ENCODE measurements at regions not wholly inside any gene's neighbourhood (a gene's known extent, or its start where the extent isn't known, plus 50 kb on each side); places are given as distances from the start of the nearest gene placed in this dataset.

DNA sequence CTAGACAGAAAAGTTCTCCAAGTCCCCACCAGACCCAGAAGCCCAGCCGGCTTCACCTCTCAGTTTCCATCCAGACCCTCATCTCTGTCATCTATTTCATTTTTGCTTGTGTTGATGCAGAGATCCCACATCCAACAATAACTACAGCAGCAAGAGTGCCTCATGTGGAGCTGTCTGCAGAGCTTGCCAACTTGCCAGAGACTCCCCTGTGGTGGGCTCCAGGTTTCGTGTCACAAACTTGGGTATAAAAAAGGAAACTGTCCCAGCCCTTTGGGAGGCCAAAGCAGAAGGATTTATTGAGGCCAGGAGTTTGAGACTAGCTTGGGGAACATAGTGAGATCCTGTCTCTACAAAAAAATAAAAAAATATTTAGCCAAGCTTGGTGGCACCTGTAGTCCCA is 182.4 kb upstream of the ATP10A start:
- intact Hi-C loops (cut with DNase I; ENCODE audit: low total_unique reads): no loop called here
- Histone ChIP-seq H3K36me3 (no peaks in the 10 kb centered on the region), H3K4me1 (no peaks in the 10 kb centered on the region), H3K27me3 (peaks cover 0 to 4% of the 10 kb centered on the region in 2 donors), H3K4me3 (no peak overlapping the region), H3K9me3 (peaks cover 0 to 5% (median 0%) of the 10 kb centered on the region in 3 donors), H3K27ac (no peak overlapping the region)
- TF ChIP-seq, protein P1, sequence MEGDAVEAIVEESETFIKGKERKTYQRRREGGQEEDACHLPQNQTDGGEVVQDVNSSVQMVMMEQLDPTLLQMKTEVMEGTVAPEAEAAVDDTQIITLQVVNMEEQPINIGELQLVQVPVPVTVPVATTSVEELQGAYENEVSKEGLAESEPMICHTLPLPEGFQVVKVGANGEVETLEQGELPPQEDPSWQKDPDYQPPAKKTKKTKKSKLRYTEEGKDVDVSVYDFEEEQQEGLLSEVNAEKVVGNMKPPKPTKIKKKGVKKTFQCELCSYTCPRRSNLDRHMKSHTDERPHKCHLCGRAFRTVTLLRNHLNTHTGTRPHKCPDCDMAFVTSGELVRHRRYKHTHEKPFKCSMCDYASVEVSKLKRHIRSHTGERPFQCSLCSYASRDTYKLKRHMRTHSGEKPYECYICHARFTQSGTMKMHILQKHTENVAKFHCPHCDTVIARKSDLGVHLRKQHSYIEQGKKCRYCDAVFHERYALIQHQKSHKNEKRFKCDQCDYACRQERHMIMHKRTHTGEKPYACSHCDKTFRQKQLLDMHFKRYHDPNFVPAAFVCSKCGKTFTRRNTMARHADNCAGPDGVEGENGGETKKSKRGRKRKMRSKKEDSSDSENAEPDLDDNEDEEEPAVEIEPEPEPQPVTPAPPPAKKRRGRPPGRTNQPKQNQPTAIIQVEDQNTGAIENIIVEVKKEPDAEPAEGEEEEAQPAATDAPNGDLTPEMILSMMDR (IDR thresholded peaks at IDR 0.05): no peak
- peak in 1 of 2 donors; percentile 29 for DNase-seq

DNA sequence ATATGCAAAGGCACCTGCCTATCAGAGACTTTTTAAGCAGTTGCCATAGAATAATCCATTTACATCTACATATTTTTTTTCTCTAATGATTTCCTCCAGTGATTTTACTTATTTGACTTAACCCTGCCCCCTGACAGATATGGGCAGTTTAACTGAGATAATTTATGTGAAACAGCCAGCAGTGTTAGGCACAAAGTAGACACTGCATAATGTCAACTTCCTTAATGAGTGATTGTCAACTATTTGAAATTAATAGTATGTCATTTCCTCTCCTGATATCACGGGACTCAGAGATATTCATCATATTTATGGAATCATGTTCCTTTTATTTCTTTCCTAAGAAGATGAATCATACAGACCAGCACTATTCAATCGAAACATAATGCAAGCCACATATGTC is 179.9 kb upstream of the ATP10A start:
- Histone ChIP-seq H3K4me3 (no peak overlapping the region), H3K36me3 (no peaks in the 10 kb centered on the region), H3K27me3 (peaks cover 0 to 4% of the 10 kb centered on the region in 2 donors), H3K4me1 (no peaks in the 10 kb centered on the region), H3K9me3 (peaks cover 0 to 5% (median 0%) of the 10 kb centered on the region in 3 donors), H3K27ac (no peak overlapping the region)
- DNase-seq: no peak
- intact Hi-C loops (cut with DNase I; ENCODE audit: low total_unique reads): no loop called here
- TF ChIP-seq, protein P1 (IDR thresholded peaks at IDR 0.05): no peak

DNA sequence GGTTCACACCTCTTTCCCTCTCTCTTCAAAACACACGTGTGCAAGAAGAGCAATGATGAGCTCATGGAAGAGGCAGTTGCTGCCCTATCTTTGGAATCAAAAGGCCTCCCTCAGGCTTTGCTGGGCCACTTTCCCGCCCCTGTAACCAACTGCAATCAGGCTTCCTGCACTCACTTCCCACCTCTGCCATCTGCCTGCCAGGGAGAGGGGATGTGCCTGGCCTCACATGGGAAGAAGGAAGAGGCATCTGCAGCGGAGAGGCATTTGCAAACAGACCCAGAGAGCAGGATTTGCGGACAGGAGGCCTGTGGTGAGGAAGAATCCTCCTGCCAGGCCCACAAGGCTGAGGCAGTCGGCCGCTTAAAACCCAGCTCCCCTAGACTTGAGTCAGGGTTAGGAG is 175.6 kb upstream of the ATP10A start:
- no peaks in the 10 kb centered on the region for H3K4me1 ChIP-seq
- H3K27me3 ChIP-seq: no peaks in the 10 kb centered on the region
- DNase-seq: peak in 1 of 2 donors; percentile 19
- no peaks in the 10 kb centered on the region for H3K36me3 ChIP-seq
- intact Hi-C loops (cut with DNase I; ENCODE audit: low total_unique reads): no loop called here
- TF ChIP-seq, protein P1 (IDR thresholded peaks at IDR 0.05): no peak
- H3K27ac ChIP-seq: no peak overlapping the region
- H3K9me3 ChIP-seq: peaks cover 0 to 5% (median 0%) of the 10 kb centered on the region in 3 donors
- H3K4me3 ChIP-seq: no peak overlapping the region

DNA sequence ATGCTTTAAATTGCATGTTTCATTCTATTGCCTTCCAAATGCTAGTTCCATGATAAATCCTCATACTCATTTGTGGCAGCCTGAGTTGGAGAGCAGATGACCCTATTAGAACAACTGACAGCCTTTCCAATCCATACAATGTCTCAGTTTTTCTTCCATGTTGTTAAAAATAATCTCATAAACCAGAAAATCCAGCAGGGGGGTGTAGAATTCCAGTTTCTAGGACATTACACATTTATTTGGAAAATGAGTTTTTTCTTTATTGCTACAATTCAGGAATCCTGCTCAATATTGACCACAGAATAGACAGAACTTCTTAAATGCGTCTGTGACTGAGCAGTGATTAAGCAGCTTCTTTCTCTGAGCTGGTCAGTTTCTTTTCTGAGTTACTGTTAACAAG is 174.2 kb upstream of the ATP10A start:
- H3K27ac ChIP-seq: no peak overlapping the region
- TF ChIP-seq, protein P1 (IDR thresholded peaks at IDR 0.05): peak in 1 of 2 experiments; percentile 22
- H3K4me3 ChIP-seq: no peak overlapping the region
- no peaks in the 10 kb centered on the region for H3K4me1 ChIP-seq
- no peaks in the 10 kb centered on the region for H3K27me3 ChIP-seq
- peaks cover 0 to 5% (median 0%) of the 10 kb centered on the region in 3 donors for H3K9me3 ChIP-seq
- H3K36me3 ChIP-seq: no peaks in the 10 kb centered on the region
- intact Hi-C loops (cut with DNase I; ENCODE audit: low total_unique reads): no loop called here
- DNase-seq: no peak

DNA sequence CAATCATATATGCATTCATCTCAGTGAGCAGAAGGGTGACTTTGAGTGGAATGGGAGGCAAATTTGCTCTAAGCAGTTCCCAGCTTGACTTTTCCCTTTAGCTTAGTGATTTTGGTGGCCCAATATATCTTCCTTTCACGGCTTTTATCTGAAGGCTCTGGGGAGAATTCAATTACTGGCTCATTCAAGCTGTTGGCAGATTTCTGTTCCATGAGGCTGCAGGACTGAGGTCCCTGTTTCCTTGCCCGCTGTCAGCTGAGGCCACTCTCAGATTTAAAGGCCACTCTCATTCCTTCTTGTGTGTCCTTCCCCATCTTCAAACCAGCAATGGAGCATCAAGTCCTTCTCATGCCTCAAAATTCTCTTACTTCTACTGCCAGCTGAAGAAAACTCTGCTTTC is 170.4 kb upstream of the ATP10A start:
- Histone ChIP-seq H3K4me1 (peaks cover 0 to 3% (median under 1%) of the 10 kb centered on the region in 4 donors), H3K27me3 (no peaks in the 10 kb centered on the region), H3K27ac (no peak overlapping the region), H3K4me3 (no peak overlapping the region), H3K9me3 (no peaks in the 10 kb centered on the region), H3K36me3 (no peaks in the 10 kb centered on the region)
- intact Hi-C loops (cut with DNase I; ENCODE audit: low total_unique reads): no loop called here
- DNase-seq: peak in 1 of 2 donors; percentile 10
- TF ChIP-seq, protein P1 (IDR thresholded peaks at IDR 0.05): no peak
